ENCODE measurements at regions not wholly inside any gene's neighbourhood (a gene's known extent, or its start where the extent isn't known, plus 50 kb on each side); places are given as distances from the start of the nearest gene placed in this dataset.

- DNase-seq (ENCODE audit: low read depth) = no peak
Measured at GRCh38 chr4:53816561-53816960, 225.3 kb upstream of the LNX1 start.

GRCh38 chr4:53815281-53815680 is 224.0 kb upstream of the LNX1 start:
- no peak for DNase-seq (ENCODE audit: low read depth)

- DNase-seq (ENCODE audit: low read depth) = no peak
Measured at GRCh38 chr4:53813998-53814397, 222.7 kb upstream of the LNX1 start.

- no peak for DNase-seq (ENCODE audit: low read depth)
Measured at GRCh38 chr4:53810643-53811042, 219.4 kb upstream of the LNX1 start.

GRCh38 chr4:53809816-53810215 is 218.5 kb upstream of the LNX1 start:
- no peak for DNase-seq (ENCODE audit: low read depth)

- DNase-seq (ENCODE audit: low read depth) = no peak
Measured at GRCh38 chr4:53805291-53805690, 214.0 kb upstream of the LNX1 start.

- DNase-seq (ENCODE audit: low read depth) = no peak
Measured at GRCh38 chr4:53804719-53805118, 213.4 kb upstream of the LNX1 start.

GRCh38 chr4:53802500-53802899 is 211.2 kb upstream of the LNX1 start:
- no peak for DNase-seq (ENCODE audit: low read depth)

- no peak for DNase-seq (ENCODE audit: low read depth)
Measured at GRCh38 chr4:53801373-53801772, 210.1 kb upstream of the LNX1 start.

- no peak for DNase-seq (ENCODE audit: low read depth)
Measured at GRCh38 chr4:53800741-53801140, 209.5 kb upstream of the LNX1 start.

GRCh38 chr4:53793096-53793495 is 201.8 kb upstream of the LNX1 start:
- DNase-seq (ENCODE audit: low read depth) = no peak

GRCh38 chr4:53790286-53790685 is 199.0 kb upstream of the LNX1 start:
- DNase-seq (ENCODE audit: low read depth) = no peak

- no peak for DNase-seq (ENCODE audit: low read depth)
Measured at GRCh38 chr4:53788621-53789020, 197.3 kb upstream of the LNX1 start.

- DNase-seq (ENCODE audit: low read depth) = no peak
Measured at GRCh38 chr4:53788011-53788410, 196.7 kb upstream of the LNX1 start.

- DNase-seq (ENCODE audit: low read depth) = no peak
Measured at GRCh38 chr4:53786632-53787031, 195.3 kb upstream of the LNX1 start.

GRCh38 chr4:53785996-53786395 is 194.7 kb upstream of the LNX1 start:
- DNase-seq (ENCODE audit: low read depth) = no peak

- DNase-seq (ENCODE audit: low read depth) = no peak
Measured at GRCh38 chr4:53784112-53784511, 192.8 kb upstream of the LNX1 start.

GRCh38 chr4:53783208-53783859 is 192.0 kb upstream of the LNX1 start:
- DNase-seq (ENCODE audit: low read depth) = no peak

GRCh38 chr4:53782458-53782845 is 191.2 kb upstream of the LNX1 start:
- no peak for DNase-seq (ENCODE audit: low read depth)

GRCh38 chr4:53781629-53782457 is 190.6 kb upstream of the LNX1 start:
- no peak for DNase-seq (ENCODE audit: low read depth)

GRCh38 chr4:53780736-53781400 is 189.6 kb upstream of the LNX1 start:
- DNase-seq (ENCODE audit: low read depth) = no peak

- no peak for DNase-seq (ENCODE audit: low read depth)
Measured at GRCh38 chr4:53779025-53779424, 187.7 kb upstream of the LNX1 start.

- DNase-seq (ENCODE audit: low read depth) = no peak
Measured at GRCh38 chr4:53778155-53778554, 186.9 kb upstream of the LNX1 start.

All from forelimb muscle (tissue), 1 donor.